ENCODE measurements at regions not wholly inside any gene's neighbourhood (a gene's known extent, or its start where the extent isn't known, plus 50 kb on each side); places are given as distances from the start of the nearest gene placed in this dataset.
A peak's percentile ranks its signal among the peaks of the same experiment; 100 is the strongest.

- Histone ChIP-seq H3K36me3 (replicated peaks in 1 of 2) (no peaks in the 10 kb centered on the region), H3K4me1 (replicated peaks in 1 of 2) (peaks cover 0 to 7% of the 10 kb centered on the region in 2 donors), H3K27ac (no peak overlapping the region), H3K4me3 (no peak overlapping the region), H3K27me3 (no peaks in the 10 kb centered on the region), H3K9me3 (replicated peaks in 1 of 3) (no peaks in the 10 kb centered on the region)
- no peak for DNase-seq
- no peak for TF ChIP-seq CTCF (IDR thresholded peaks at IDR 0.05)
- intact Hi-C loops (cut with DNase I): loop anchor here (5.0 to 10.0 kb wide), 3 partner anchors 123 to 500 kb away; partner anchors contain the start of gene CLDN11 (in 1 of the 2)
- WGBS, 4 donors: 84 to 92% (median 87%) methylated on average over 3 of the region's 3 CpGs
Measured at GRCh38 chr3:170814822-170815221, 55.2 kb downstream of the RPL22L1 start.

GRCh38 chr3:170813266-170813665, 56.7 kb downstream of the RPL22L1 start:
- intact Hi-C loops (cut with DNase I): loop anchor here (5.0 to 10.0 kb wide), 3 partner anchors 121 to 498 kb away; partner anchors contain the start of gene CLDN11 (in 1 of the 2)
- H3K36me3 ChIP-seq (replicated peaks in 1 of 2): no peaks in the 10 kb centered on the region
- TF ChIP-seq CTCF (IDR thresholded peaks at IDR 0.05) (no peak), POLR2A (IDR thresholded peaks at IDR 0.05) (no peak)
- H3K27me3 ChIP-seq: no peaks in the 10 kb centered on the region
- WGBS, 4 donors: 72 to 75% (median 72%) methylated on average over 5 of the region's 5 CpGs
- H3K4me1 ChIP-seq (replicated peaks in 1 of 2): peaks cover 0 to 7% of the 10 kb centered on the region in 2 donors
- no peak overlapping the region for H3K4me3 ChIP-seq
- H3K27ac ChIP-seq: no peak overlapping the region
- H3K9me3 ChIP-seq (replicated peaks in 1 of 3): no peaks in the 10 kb centered on the region
- no peak for DNase-seq

GRCh38 chr3:170811928-170812591, 57.9 kb downstream of the RPL22L1 start:
- peak; percentile 59 to 86 (median 76) for DNase-seq
- intact Hi-C loops (cut with DNase I): loop anchor here (5.0 to 10.0 kb wide), 3 partner anchors 120 to 497 kb away; partner anchors contain the start of gene CLDN11 (in 1 of the 2)
- H3K36me3 ChIP-seq (replicated peaks in 1 of 2): no peaks in the 10 kb centered on the region
- H3K27me3 ChIP-seq: no peaks in the 10 kb centered on the region
- no peaks in the 10 kb centered on the region for H3K9me3 ChIP-seq (replicated peaks in 1 of 3)
- H3K4me1 ChIP-seq (replicated peaks in 1 of 2): peaks cover 0 to 7% of the 10 kb centered on the region in 2 donors
- WGBS, 4 donors: 54 to 68% (median 62%) methylated on average over 8 of the region's 8 CpGs
- no peak overlapping the region for H3K4me3 ChIP-seq
- no peak for TF ChIP-seq POLR2A (IDR thresholded peaks at IDR 0.05)
- peak; percentile 92 to 99 (median 94) for TF ChIP-seq CTCF (IDR thresholded peaks at IDR 0.05)
- no peak overlapping the region for H3K27ac ChIP-seq

GRCh38 chr3:170811515-170811914, 58.5 kb downstream of the RPL22L1 start:
- peaks cover 0 to 7% of the 10 kb centered on the region in 2 donors for H3K4me1 ChIP-seq (replicated peaks in 1 of 2)
- no peaks in the 10 kb centered on the region for H3K36me3 ChIP-seq (replicated peaks in 1 of 2)
- H3K9me3 ChIP-seq (replicated peaks in 1 of 3): no peaks in the 10 kb centered on the region
- intact Hi-C loops (cut with DNase I): loop anchor here (5.0 to 10.0 kb wide), 3 partner anchors 119 to 497 kb away; partner anchors contain the start of gene CLDN11 (in 1 of the 2)
- no peak overlapping the region for H3K4me3 ChIP-seq
- no peak for TF ChIP-seq POLR2A (IDR thresholded peaks at IDR 0.05)
- no peak for TF ChIP-seq CTCF (IDR thresholded peaks at IDR 0.05)
- H3K27me3 ChIP-seq: peaks cover under 1% of the 10 kb centered on the region
- 73 to 80% (median 78%) methylated on average over 5 of the region's 5 CpGs for WGBS, 4 donors
- no peak for DNase-seq
- no peak overlapping the region for H3K27ac ChIP-seq
